ENCODE measurements at regions not wholly inside any gene's neighbourhood (a gene's known extent, or its start where the extent isn't known, plus 50 kb on each side); places are given as distances from the start of the nearest gene placed in this dataset.
"Not testable (repeated sequence)": the region's sequence is repeated elsewhere in the genome, so short reads cannot be mapped to it uniquely, and the experiment has no call there.

DNA sequence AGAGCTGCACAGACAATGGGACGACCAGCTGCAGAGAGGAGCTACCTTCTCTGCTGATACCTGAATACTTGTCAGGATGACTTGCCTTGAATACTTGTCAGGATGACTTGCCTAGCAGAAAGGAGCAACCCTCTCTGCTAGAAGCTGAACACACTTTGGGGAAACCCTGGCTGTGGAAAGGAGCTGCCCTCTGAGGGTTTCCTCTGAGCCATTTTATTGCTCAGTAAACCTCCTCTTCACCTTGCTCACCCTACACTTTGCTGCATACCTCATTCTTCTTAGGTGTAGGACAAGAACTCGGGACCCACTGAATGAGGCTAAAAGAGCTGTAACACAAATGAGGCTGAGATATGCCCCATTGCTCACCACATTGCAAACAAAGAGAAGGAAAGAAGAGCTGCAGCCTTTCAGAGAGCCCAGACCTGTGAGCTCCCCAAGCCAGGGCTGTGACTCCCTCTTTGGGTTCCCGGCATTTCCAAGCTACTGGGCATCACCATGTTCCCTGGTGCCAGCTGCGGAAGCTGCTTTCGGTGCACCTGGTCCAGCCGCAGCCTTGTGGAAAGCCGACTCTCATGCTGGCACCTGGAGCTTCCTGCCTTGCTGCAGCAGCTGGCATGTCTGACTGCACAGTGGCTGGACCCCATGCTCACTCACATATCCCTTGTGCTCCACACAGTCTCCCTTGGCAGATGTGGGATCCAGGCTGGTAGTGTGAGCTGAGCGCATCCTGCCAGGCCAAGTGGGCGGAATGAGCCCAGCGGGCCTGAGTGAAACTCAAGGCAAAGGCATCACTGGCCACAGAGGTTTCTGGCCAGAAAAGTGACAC is 106.7 kb upstream of the AHI1 start:
- no peak for DNase-seq (ENCODE audit: low read depth)

DNA sequence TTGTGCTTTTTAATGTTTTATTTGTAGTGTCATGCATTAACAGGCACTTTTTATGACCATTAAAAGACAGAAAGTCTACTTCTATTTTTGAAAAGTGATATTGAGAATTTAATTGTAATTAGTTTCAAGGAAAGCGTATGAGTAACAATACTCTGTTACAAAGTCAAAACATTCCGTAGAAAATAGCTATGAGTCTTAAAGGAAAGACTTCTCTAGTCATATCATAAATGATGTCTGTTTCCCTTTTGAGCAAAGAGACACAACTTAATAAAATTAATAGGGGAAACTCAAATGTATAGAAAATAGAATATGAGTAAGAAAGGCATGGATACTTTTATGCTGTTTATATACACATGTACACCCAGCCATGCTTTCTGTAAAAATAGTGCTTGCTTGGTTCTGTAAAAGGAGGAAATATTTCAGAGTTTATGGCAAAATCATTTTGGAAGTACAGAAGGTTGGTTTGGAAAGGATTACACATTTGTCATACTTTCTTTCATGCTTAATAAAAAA is 107.8 kb upstream of the AHI1 start:
- DNase-seq (ENCODE audit: low read depth), result no peak

DNA sequence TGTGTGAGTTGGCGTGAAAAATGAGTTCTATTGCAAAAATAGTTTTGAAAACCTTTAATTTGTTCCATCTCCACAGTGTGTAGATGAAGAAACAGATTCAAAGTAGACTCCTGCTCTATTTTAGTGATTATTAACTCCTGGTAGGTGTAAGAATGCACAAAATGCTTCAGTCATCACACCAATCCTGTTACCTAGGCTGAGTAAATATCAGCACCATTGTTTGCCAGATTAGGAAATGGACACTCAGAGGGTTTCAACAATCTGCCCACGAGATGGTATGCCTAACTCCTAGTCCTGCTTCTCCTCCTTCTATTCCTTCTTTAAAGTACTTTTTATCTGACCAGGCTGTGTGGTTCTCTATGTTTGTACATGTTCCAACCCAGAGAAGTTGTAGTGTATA is 108.9 kb upstream of the AHI1 start:
- DNase-seq (ENCODE audit: low read depth), result no peak

DNA sequence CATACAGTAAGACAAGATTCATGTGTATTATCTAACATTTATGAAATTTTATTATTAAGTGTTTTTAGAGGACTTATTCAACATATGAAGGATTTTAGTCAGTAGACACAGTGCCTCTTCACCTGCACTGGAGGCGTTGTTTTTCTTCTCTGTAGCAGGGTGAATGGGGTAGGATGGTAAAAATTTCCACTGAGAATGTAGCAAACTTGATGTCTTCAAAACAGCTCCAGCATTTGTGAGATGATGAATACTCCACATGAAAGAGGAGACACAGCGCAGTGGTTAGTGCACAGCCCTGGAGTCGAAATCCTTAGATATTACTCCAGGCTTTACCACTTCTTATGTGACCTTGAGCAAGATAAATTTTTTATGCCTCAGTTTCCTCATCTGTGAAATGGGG is 110.5 kb upstream of the AHI1 start:
- DNase-seq (ENCODE audit: low read depth), result no peak

DNA sequence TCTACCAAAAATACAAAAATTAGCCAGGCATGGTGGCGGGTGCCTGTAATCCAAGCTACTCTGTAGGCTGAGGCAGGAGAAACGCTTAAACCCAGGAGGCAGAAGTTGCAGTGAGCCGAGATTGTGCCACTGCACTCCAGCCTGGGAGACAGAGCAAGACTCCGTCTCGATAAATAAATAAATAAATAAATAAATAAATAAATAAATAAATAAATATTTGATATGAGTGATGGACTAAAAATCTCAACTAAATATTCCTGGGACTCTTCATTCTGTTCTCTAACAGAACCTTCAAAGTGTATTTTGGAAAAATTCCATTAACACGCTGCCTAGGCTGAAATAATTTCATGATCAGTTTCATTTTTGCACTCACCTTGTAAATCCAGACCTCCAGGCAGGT is 112.7 kb upstream of the AHI1 start:
- not testable (repeated sequence) for DNase-seq (ENCODE audit: low read depth)

DNA sequence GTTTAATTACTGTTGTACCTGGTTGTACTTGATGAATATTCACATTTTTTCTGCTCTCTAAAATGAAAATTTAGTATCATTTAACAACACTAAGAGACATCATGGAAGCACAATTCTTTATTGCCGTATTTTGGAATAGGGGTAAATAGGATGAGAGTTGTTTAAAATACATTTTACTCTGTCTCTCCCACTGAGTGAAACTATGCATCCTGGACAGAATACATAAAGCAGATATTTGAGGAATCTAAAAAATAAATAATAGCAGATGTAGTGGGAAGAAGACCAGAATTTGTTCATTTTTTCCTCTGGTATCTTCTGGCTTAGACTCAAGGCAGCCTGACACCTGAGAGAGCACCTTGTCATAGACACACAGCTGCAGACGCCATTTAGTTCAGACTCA is 119.1 kb upstream of the AHI1 start:
- no peak for DNase-seq (ENCODE audit: low read depth)

DNA sequence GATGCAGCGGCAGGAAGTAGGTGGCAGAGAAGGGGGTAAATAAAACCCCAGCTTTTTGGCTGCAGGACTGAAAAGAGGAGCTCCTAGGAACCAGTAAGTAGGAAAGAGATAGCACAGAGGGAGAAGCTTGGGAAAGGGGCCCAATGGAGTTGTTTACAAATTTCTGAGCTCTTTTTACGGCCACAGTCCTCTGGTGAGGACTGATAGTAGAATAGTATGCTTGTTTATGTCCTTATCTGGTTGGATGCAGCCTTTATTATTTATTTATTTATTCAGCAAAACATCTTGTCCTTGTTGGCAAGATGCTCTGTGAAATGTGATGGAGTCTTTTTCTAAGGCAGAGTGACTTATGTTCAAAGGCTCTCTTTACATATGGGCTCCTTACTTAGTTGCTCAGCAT is 119.7 kb upstream of the AHI1 start:
- DNase-seq (ENCODE audit: low read depth), result no peak

DNA sequence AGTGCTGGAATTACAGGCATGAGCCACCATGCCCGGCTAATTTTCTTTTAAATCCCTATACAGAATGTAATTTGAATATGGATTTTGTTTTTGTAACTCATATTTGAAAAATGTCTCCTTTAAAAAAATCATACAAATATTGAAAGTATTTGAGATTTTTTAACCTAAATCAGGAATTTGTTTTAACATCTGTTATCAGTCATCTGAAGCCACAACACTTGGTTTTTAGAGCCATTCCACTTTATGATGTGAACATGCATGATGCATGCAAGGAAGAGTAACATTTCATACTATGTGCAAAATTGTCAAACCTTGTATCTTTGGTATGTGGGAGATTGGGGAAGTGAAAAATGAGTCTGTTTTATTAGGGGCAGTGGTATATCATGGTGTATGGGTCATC is 124.5 kb upstream of the AHI1 start:
- no peak for DNase-seq (ENCODE audit: low read depth)

DNA sequence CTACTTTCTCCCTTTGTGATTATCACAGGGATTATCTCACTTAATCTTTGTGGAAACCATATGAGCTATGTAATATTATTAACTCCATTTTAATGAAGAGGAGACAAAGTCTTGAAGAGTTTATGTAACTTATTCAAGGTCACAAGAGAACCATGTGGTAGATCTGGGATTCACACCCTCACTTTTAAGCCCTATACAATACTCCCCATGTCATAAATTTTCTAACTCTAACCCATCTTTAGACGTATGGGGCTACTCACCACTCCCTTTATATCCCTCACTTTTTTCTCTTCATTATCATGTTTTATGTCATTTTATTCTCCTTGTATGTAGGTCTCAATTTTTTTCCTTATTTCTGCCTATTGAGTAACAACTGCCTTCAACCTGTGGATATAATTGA is 126.4 kb upstream of the AHI1 start:
- DNase-seq (ENCODE audit: low read depth), result no peak

DNA sequence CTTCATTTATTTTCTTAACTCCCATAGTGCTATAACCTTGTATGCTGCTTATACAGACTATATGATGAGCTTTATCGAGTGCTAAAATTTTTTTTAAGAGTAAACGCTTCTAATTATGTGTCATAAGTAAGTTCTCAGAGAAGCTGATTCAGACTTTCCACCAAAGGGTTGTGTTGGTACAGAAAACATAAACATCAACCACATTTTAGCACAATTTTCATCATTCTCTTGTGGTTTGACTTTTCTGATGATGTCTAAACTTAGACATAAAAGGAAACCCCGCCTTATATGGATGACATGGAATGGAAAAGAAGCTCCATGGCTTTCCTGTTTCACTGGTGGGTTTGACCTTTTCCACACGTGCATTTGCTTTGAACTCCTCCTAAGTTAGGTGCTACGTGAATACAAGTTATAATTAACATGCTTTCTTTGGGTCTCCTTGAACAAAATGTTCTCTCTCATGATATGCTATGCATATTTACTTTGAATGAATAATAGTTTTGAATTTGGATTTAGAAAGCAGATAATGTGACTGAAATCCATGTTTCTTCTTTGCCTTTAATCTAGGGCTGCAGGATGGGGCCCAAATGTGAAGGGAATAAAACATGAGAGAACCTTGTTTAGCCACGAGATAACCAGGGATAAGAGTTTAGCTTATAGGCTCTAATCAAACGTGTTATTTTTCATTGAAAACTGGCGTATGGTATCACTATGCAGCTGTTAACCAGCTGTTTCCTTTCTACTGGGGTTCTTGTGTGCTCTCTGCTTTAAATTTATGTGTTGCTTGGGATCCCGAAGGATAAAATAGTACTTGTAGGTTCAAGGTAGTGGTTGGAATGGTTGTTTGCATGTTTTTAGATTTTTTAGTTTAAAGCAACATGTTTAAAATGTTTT is 127.1 kb upstream of the AHI1 start:
- no peak for DNase-seq (ENCODE audit: low read depth)

DNA sequence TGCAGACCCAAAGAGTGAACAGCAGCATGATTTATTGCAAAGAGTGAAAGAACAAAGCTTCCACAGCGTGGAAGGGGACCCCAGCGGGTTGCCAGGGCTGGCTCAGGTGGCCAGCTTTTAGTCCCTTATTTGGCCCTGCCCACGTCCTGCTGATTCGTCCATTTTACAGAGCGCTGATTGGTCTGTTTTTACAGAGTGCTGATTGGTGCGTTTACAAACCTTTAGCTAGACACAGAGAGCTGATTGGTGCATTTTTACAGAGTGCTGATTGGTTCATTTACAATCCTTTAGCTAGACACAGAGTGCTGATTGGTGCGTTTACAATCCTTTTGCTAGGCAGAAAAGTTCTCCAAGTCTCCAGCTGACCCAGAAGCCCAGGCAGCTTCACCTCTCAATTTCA is 128.5 kb upstream of the AHI1 start:
- DNase-seq (ENCODE audit: low read depth), result not testable (repeated sequence)

DNA sequence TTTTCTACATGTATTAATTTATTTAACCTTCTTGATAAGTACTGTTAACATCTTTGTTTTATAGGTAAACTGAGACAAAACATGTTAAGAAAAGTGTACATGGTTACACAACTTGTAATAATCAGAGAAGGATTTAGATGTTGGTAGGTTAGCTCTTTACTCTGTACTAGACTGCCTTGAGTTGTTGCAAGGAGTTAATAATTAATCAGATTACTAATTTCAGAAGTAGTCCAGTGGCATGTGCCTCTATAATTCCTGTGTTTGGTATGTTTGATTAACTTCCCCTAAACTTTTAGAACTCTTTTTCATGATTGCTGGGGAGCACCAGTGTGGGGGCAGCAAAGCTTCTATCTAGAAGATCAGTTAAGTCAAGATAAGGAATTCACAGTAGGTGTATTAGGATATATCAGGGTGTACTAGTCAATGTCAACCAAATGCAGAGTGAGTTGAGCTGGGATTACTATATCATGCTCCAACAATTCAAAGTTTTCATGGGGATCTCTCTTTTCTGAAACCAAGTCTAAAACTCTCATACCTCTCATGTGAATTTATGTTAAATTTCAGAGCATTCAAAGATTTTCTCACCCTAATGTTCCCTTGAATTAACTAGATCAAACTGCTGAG is 129.7 kb upstream of the AHI1 start:
- DNase-seq (ENCODE audit: low read depth), result no peak

DNA sequence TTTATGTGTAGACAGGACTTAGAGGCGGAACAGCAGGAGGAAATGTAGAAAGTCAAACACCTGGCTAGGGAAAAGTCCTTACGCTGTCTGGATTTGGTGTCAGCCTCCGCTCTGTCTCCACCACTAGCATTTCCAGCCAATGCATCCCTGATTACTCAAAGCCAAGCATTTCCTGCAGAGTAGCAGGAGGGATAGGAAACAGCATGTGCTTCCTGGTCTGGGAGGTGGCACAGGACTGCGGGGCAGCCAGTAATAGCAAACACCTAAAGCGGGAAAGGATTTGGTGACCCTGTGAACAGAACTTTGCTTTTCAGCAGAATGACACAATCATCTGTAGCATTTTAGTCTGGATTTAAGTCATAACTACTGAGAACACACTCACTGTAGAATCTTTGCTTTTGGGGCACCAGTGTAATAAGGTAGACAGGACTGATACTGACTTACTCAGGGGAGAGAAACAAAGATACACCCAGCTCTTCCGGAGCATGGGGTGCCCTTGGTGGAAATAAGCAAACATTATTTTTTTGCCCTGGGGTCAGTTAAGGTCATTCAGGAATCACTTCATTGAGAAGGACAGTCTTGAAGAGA is 133.3 kb upstream of the AHI1 start:
- DNase-seq (ENCODE audit: low read depth), result no peak

DNA sequence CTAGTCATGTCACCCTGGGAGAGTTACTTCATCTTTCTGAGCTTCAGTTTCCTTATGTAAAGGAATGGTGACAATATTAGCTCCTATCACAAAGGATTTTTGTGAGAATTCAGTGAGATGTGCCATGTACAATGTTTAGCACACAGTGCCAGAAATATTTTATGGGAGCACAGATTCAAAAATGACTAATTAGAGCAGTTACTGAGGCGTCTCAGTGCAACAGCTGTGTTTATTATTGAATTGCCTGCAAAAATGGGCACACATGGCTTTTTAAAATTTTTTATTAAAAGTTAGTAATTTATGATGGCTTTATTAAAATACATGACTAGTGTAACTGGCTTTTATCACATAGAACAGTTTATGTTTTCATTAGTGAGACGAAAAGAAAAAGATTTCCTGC is 134.3 kb upstream of the AHI1 start:
- DNase-seq (ENCODE audit: low read depth), result no peak

DNA sequence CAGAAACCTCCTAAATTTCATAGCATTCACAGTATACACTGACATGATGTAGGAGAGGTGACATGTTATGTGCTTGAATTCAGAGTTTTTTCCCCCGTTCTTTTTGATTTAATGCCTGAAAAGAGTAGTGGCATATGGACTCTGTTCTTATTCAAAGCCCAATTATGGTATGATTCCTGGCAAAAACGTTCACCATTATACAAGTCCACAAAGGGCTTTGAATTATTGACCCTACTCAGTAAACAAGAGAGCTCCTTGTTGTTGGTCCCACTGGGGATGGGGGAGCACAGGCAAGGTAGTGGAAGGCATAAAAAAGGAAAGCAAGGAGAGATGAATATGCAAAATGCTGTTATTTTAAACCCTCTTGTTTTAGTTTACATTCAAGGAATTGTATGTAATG is 136.0 kb upstream of the AHI1 start:
- no peak for DNase-seq (ENCODE audit: low read depth)

DNA sequence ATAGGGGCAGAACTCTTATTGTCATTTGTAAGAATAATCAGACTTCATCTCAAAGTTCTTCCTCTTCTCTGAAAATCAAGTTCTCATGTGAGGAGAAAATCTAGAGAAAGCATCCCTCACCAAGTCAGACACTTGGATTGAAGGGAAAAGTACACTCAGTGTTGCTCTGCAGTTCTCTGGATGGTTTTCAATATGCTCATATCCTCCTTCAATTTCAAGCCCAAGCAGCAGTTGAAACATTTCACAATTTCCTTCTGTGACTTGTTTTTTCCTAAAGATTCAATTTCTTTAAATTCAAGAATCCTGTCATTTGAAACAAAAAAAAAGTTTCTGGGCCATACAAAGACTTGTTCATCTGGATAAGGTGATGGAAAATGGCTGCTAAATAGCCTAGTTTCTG is 140.2 kb upstream of the AHI1 start:
- no peak for DNase-seq (ENCODE audit: low read depth)

DNA sequence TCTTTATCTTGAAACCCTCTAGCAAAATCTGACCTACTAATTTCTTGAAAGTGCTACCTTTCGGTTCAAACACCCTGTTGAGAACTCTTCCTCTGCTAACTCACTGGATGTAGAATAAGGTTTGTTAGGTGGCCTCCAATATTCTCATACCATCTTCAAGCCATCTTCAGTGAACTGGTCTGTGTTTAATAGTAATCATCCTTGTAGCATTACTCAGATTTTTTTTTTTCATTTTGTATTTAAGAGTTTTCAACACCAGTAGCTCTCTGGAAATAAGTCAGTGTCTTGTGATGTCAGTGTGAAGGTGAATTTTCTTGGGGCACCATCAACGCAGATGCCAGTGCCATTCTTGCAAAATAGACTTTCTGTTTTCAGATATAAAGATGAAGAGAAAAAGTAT is 140.6 kb upstream of the AHI1 start:
- no peak for DNase-seq (ENCODE audit: low read depth)

DNA sequence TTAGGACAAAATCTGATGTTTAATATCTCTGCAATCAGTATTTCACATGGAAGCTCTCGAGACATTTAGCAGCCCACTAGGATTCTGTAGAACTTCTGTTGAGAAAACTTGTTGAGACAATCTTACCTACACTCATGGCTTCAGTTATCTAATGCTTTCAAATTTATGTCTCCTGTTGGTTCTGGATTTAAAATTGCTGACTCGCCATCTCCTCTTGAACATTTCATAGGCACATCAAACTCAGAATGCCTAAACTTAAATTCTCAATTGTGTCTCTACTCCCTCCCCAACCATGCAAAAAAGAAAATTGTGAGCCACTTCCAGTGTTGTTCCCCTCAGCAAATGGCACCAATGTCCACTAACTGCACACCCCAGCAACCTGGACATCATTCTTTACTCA is 142.5 kb upstream of the AHI1 start:
- DNase-seq (ENCODE audit: low read depth), result no peak

DNA sequence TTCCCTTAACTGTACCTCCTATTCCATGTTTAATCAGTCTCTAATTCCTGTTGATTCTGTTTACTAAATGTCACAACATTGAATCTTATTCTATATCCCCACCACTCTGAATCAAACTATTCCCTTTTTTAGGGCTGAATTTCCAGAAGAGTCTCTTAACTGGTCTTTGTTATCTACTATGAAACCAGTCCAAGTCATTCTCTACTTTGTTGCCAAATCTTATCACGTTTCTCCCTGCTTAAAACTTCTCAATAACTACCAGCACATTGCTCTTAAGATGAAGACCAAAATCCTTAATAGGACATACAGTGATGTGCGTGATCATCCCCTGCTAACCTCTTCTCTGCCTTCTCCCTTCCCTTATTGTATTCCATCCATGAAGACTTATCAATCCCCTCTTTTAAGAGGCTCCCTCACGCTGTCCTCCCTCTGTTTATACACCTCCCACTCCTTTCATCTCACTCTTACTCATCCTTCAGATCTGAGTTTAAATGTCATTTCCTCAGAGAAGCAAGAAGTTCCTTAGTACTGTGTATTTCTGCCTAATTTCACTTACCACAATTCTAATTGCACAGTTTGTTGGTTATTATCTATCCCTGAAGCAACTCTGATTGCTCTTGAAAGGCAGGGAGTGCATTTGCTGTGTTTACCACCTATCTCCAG is 143.0 kb upstream of the AHI1 start:
- no peak for DNase-seq (ENCODE audit: low read depth)

DNA sequence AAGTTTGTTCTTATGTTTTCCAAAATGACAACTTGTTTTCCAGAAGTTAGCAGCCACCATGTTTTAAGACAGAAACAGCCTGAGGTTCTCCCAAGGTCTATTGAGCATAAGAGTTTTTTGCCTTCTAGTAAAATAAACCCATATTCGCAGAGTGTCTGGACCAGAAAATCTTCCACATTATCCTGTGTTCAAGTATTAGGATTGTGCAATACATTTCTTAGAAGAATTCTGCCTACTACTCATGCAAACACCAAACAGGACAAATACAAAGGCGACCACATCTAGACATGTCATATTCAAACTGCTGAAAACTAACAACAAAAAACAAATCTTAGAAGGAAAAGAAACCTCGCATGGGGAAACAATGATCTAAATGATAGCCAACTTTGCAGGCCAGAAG is 145.4 kb upstream of the AHI1 start:
- DNase-seq (ENCODE audit: low read depth), result no peak

DNA sequence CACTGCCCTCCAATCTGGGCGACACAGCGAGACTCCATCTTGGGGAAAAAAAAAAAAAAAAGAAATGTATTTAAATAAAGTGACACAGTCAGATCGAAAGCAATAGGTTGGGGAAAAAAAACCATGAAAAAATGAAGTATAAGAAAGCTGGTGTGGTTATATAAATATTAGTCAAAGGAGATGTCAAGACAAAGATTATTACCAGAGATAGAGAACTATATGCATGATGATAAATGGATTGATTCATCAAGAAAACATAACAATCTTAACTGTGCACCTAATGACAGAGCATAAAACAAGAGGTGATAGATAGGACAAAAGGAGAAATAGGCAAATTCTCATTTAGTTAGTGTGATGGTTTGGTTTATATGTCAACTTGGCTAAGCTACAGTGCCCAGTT is 146.9 kb upstream of the AHI1 start:
- DNase-seq (ENCODE audit: low read depth), result no peak
